SH-SY5Y (cell line): ENCODE measurements at regions not wholly inside any gene's neighbourhood (a gene's known extent, or its start where the extent isn't known, plus 50 kb on each side); places are given as distances from the start of the nearest gene placed in this dataset.

Experiments used
- GATA2 ChIP-seq: IDR thresholded peaks from 2 replicates; pipeline ENCODE4 v1.6.1; 2011; ENCODE audit warnings: mild to moderate bottlenecking, low read depth, low read length
- GATA3 ChIP-seq: IDR thresholded peaks from 2 replicates; pipeline ENCODE4 v1.6.1; 2011; ENCODE audit warnings: low read depth, mild to moderate bottlenecking, low read length, moderate library complexity

GRCh38 chr9:118418887-118419565, 714.8 kb downstream of the TLR4 start:
- TF ChIP-seq GATA3 (no peak), GATA2 (no peak)

- TF ChIP-seq GATA2 (no peak), GATA3 (no peak)
Measured at GRCh38 chr9:118419676-118420075, 715.5 kb downstream of the TLR4 start.

- no peak for TF ChIP-seq GATA2
- TF ChIP-seq GATA3: no peak
Measured at GRCh38 chr9:118422508-118422907, 718.3 kb downstream of the TLR4 start.

- no peak for TF ChIP-seq GATA2
Measured at GRCh38 chr9:118423021-118423420, 718.8 kb downstream of the TLR4 start.

- TF ChIP-seq GATA2: no peak
- TF ChIP-seq GATA3: no peak
Measured at GRCh38 chr9:118423721-118424120, 719.5 kb downstream of the TLR4 start.

- TF ChIP-seq GATA3 (no peak), GATA2 (no peak)
Measured at GRCh38 chr9:118426772-118427171, 722.6 kb downstream of the TLR4 start.

GRCh38 chr9:118438810-118439209, 734.6 kb downstream of the TLR4 start:
- TF ChIP-seq GATA3 (no peak), GATA2 (no peak)

GRCh38 chr9:118439441-118439840, 735.2 kb downstream of the TLR4 start:
- TF ChIP-seq GATA3 (no peak), GATA2 (no peak)

GRCh38 chr9:118444403-118444802, 740.2 kb downstream of the TLR4 start:
- TF ChIP-seq GATA3 (no peak), GATA2 (no peak)

- TF ChIP-seq GATA3 (no peak), GATA2 (no peak)
Measured at GRCh38 chr9:118446943-118447639, 742.9 kb downstream of the TLR4 start.

GRCh38 chr9:118449554-118449953, 745.4 kb downstream of the TLR4 start:
- TF ChIP-seq GATA3 (no peak), GATA2 (no peak)

- TF ChIP-seq GATA3 (no peak), GATA2 (no peak)
Measured at GRCh38 chr9:118455259-118455658, 751.1 kb downstream of the TLR4 start.

- no peak for TF ChIP-seq GATA2
- TF ChIP-seq GATA3: no peak
Measured at GRCh38 chr9:118455788-118456187, 751.6 kb downstream of the TLR4 start.

- no peak for TF ChIP-seq GATA3
- no peak for TF ChIP-seq GATA2
Measured at GRCh38 chr9:118457171-118458000, 753.2 kb downstream of the TLR4 start.
